HUES48 (cell line): ENCODE measurements at regions not wholly inside any gene's neighbourhood (a gene's known extent, or its start where the extent isn't known, plus 50 kb on each side); places are given as distances from the start of the nearest gene placed in this dataset.

ENCODE experiments used
- H3K27ac ChIP-seq: one replicate; pipeline ENCODE4 v1.7.0; 2013; ENCODE audit warnings: low read depth, low read length, inconsistent platforms
- H3K27me3 ChIP-seq: 2 replicates; pipeline ENCODE4 v1.6.1; 2013; ENCODE audit warnings: mild to moderate bottlenecking, low read length; ENCODE audit not compliant: control insufficient read depth, insufficient read depth
- H3K36me3 ChIP-seq: 2 replicates; pipeline ENCODE4 v1.6.1; 2013; ENCODE audit warnings: low read length; ENCODE audit not compliant: control insufficient read depth, insufficient read depth
- H3K4me1 ChIP-seq: 2 replicates; pipeline ENCODE4 v1.6.1; 2013; ENCODE audit warnings: mild to moderate bottlenecking, low read length; ENCODE audit not compliant: control insufficient read depth, insufficient read depth
- H3K4me3 ChIP-seq: 2 replicates; pipeline ENCODE4 v1.5.1; 2013; ENCODE audit warnings: mild to moderate bottlenecking, low read depth, low read length
- H3K9ac ChIP-seq: 2 replicates; pipeline ENCODE4 v1.6.1; 2013; ENCODE audit warnings: mild to moderate bottlenecking, low read depth, low read length, moderate library complexity
- H3K9me3 ChIP-seq: 2 replicates; pipeline ENCODE4 v1.6.1; 2013; ENCODE audit warnings: low read length; ENCODE audit not compliant: control insufficient read depth, insufficient read depth

- Histone ChIP-seq H3K27ac (no peak overlapping the region), H3K9ac (no peak overlapping the region), H3K9me3 (no peaks in the 10 kb centered on the region), H3K4me1 (no peaks in the 10 kb centered on the region), H3K27me3 (no peaks in the 10 kb centered on the region), H3K36me3 (no peaks in the 10 kb centered on the region), H3K4me3 (no peak overlapping the region)
Observed at GRCh38 chr17:79439493-79439892, 171.4 kb downstream of the RBFOX3 start.

DNA sequence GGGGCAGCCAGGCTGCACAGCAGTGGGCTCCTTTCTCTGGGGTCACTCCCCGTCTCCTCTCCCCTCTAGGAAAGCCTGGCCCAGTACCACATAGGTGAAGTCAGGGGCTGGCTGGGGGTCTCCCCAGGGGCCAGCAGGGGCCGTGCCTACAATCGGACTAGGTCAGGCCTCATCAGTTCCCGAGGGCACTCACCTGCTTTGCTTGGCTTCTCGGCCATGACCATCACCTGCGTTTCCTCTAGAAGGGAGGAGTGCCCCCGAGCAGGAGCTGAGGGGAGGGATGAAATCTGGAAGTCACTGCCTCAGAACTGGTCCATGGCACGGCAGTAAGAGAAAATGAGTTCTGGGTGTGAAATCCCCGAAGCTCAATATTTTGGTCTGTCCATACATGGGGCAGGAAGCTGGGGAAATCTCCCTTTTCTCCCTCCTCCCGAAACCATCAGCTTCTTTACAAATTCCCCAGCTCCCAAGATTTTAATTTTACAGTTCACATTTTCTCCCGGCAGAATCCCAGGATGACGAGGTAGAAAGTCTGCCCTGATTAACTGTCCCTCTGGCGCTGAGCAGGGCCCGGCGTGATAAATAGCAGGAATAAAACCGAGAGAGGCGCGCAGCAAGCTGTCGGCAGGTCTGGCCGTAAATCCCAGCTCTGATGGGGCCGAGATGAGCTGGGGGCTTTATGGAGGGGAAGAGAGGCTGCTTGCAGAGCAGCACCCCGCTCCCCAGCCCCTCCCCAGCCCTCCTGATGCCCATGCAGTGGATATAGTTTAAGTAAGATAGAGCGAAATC lies 172.1 kb downstream of the RBFOX3 start:
- H3K9me3 ChIP-seq: no peaks in the 10 kb centered on the region
- no peak overlapping the region for H3K4me3 ChIP-seq
- no peaks in the 10 kb centered on the region for H3K4me1 ChIP-seq
- H3K9ac ChIP-seq: no peak overlapping the region
- H3K27me3 ChIP-seq: no peaks in the 10 kb centered on the region
- no peak overlapping the region for H3K27ac ChIP-seq
- H3K36me3 ChIP-seq: no peaks in the 10 kb centered on the region

DNA sequence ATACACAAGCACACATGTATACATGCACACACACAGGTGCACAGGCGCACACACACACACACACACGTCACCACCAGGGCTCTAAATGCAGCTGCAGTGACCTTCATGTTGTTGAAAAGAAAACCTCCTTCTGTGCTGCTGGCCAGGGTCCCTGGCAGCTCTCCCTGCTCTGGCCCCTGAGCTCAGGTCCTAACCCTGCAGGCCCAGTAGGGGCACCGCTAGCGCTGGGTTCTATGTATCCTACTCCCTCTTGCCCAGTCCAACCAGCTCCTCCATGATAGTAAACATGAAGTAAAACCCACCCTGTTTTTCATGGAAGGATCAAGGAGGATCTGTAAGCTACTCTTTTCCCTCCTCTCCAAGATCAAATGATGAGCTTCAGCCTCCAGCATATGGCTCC lies 172.8 kb downstream of the RBFOX3 start:
- H3K27me3 ChIP-seq: no peaks in the 10 kb centered on the region
- H3K27ac ChIP-seq: no peak overlapping the region
- no peaks in the 10 kb centered on the region for H3K4me1 ChIP-seq
- no peaks in the 10 kb centered on the region for H3K9me3 ChIP-seq
- H3K4me3 ChIP-seq: no peak overlapping the region
- no peaks in the 10 kb centered on the region for H3K36me3 ChIP-seq
- H3K9ac ChIP-seq: no peak overlapping the region

GRCh38 chr17:79437081-79437480 lies 173.8 kb downstream of the RBFOX3 start:
- no peaks in the 10 kb centered on the region for H3K36me3 ChIP-seq
- H3K4me3 ChIP-seq: no peak overlapping the region
- no peaks in the 10 kb centered on the region for H3K4me1 ChIP-seq
- H3K27ac ChIP-seq: no peak overlapping the region
- H3K27me3 ChIP-seq: no peaks in the 10 kb centered on the region
- no peaks in the 10 kb centered on the region for H3K9me3 ChIP-seq
- H3K9ac ChIP-seq: no peak overlapping the region

GRCh38 chr17:79435962-79436361 lies 174.9 kb downstream of the RBFOX3 start:
- Histone ChIP-seq H3K9ac (no peak overlapping the region), H3K27ac (no peak overlapping the region), H3K36me3 (no peaks in the 10 kb centered on the region), H3K4me3 (no peak overlapping the region), H3K4me1 (no peaks in the 10 kb centered on the region), H3K27me3 (no peaks in the 10 kb centered on the region), H3K9me3 (no peaks in the 10 kb centered on the region)

GRCh38 chr17:79435296-79435695 lies 175.6 kb downstream of the RBFOX3 start:
- H3K9me3 ChIP-seq: no peaks in the 10 kb centered on the region
- H3K4me3 ChIP-seq: no peak overlapping the region
- no peak overlapping the region for H3K9ac ChIP-seq
- H3K27ac ChIP-seq: no peak overlapping the region
- no peaks in the 10 kb centered on the region for H3K4me1 ChIP-seq
- H3K36me3 ChIP-seq: no peaks in the 10 kb centered on the region
- H3K27me3 ChIP-seq: no peaks in the 10 kb centered on the region

GRCh38 chr17:79434215-79434614 lies 176.6 kb downstream of the RBFOX3 start:
- no peak overlapping the region for H3K4me3 ChIP-seq
- H3K36me3 ChIP-seq: no peaks in the 10 kb centered on the region
- no peak overlapping the region for H3K27ac ChIP-seq
- H3K9me3 ChIP-seq: no peaks in the 10 kb centered on the region
- no peak overlapping the region for H3K9ac ChIP-seq
- no peaks in the 10 kb centered on the region for H3K27me3 ChIP-seq
- no peaks in the 10 kb centered on the region for H3K4me1 ChIP-seq

DNA sequence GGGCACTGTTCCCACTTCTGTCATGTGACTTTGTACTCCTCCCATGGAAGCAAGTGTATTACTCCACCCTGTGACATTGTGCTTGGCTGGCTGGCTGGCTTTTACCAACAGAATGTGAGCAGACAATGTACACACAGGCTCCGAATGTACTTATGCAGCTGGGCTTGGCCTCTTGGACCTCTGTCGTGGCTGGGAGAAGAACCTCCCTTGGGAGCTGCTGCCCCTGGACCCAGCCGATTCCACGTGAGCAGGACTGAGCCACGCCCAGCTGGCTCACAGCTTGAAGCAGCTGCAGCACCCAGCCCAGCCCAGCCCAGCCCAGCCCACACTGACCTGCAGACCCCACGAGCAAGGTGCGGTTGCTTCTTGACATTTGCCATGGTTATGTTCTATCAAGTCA lies 177.5 kb downstream of the RBFOX3 start:
- Histone ChIP-seq H3K36me3 (no peaks in the 10 kb centered on the region), H3K9ac (no peak overlapping the region), H3K4me3 (no peak overlapping the region), H3K27ac (no peak overlapping the region), H3K9me3 (no peaks in the 10 kb centered on the region), H3K4me1 (no peaks in the 10 kb centered on the region), H3K27me3 (no peaks in the 10 kb centered on the region)

DNA sequence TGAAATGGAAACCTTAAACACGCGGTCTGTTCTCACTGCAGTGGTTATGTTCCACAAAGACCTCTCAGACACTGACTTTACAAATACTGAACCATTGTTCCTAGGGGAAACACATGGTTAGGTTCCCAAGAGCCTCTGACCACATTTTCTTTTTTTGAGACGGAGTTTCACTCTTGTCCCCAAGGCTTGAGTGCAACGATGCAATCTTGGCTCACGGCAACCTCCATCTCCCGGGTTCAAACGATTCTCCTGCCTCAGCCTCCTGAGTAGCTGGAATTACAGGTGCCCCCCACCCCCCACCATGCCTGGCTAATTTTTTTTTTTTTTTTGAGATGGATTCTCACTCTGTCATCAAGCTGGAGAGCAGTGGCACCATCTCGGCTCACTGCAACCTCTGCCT lies 179.7 kb downstream of the RBFOX3 start:
- H3K4me1 ChIP-seq: no peaks in the 10 kb centered on the region

GRCh38 chr17:79429864-79430494 lies 180.9 kb downstream of the RBFOX3 start:
- Histone ChIP-seq H3K4me3 (no peak overlapping the region), H3K27me3 (no peaks in the 10 kb centered on the region), H3K4me1 (no peaks in the 10 kb centered on the region), H3K36me3 (no peaks in the 10 kb centered on the region), H3K27ac (no peak overlapping the region), H3K9ac (no peak overlapping the region), H3K9me3 (no peaks in the 10 kb centered on the region)

More for the DNA sequence above, 179.7 kb downstream of the RBFOX3 start:
- Histone ChIP-seq H3K27ac (no peak overlapping the region), H3K9ac (no peak overlapping the region), H3K9me3 (no peaks in the 10 kb centered on the region), H3K4me3 (no peak overlapping the region), H3K27me3 (no peaks in the 10 kb centered on the region), H3K36me3 (no peaks in the 10 kb centered on the region)

DNA sequence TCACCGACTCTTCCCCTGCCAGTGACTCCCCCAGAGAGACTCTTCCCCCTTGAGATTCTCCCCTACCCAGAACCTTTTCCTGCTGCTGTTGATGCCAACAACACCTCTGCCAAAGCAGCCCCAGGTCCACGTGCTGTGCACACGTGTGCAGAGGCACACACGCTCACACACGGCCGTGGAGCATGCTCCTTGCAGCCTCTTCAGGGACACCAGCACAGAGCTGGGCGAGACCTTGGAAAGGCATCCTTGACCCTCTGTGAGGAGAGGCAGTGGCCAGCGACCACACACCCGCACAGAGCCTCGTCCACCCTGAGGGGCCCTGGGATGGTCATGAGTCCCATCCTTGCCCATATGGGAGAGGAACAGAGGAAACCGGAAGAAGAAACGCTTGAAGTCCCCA lies 181.9 kb downstream of the RBFOX3 start:
- H3K27ac ChIP-seq: no peak overlapping the region
- no peaks in the 10 kb centered on the region for H3K9me3 ChIP-seq
- no peaks in the 10 kb centered on the region for H3K4me1 ChIP-seq
- no peak overlapping the region for H3K4me3 ChIP-seq
- H3K9ac ChIP-seq: no peak overlapping the region
- H3K27me3 ChIP-seq: no peaks in the 10 kb centered on the region
- no peaks in the 10 kb centered on the region for H3K36me3 ChIP-seq
